ENCODE measurements at regions not wholly inside any gene's neighbourhood (a gene's known extent, or its start where the extent isn't known, plus 50 kb on each side); places are given as distances from the start of the nearest gene placed in this dataset.

GRCh38 chr6:98117068-98117467 lies 717.3 kb upstream of the POU3F2 start:
- TF ChIP-seq CTCF (IDR thresholded peaks at IDR 0.05; ENCODE audit: insufficient read depth, low read depth, low read length) (no peak), EZH2 (IDR thresholded peaks at IDR 0.05; ENCODE audit: insufficient read depth, low read length) (no peak)
